ENCODE measurements at regions not wholly inside any gene's neighbourhood (a gene's known extent, or its start where the extent isn't known, plus 50 kb on each side); places are given as distances from the start of the nearest gene placed in this dataset.

DNA sequence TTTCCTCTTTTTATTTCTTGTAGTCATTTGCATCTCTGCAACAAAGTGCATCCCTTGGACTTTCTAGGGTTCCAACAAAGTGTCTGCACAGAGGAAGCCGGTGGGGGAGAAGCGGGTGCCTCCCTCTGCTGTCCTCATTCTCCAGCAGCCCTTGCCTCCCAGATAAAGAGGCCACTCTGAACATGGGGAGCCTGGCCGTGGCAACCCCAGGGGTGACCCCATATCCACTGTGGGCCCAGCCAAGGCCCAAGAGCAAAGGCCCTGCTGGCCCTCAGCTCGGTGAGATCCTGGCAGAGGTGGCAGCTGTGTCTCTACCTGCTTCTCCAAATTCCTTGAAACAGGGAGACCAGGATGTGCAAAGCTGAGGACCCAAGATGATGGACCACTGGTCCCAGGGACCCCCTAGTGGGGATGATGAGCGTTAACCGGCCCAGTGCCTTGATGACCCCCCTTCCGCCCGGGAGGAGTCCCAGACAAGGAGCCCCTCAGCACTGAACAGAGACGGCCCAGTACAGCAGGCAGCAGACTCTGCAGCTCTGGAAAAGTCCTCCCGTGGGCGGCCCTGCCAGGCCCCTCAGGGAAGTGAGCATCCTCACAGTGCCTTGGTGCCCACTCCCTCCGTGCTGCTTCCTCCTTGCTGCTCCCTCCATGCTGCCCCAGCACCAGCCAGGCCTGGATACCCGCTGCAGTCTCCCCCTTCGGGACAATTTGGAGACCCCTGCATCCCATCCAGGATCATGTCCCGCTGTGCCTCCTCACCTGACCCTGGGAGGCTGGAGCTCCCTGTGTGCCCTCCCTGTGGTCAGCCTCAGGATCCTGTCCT lies 62.5 kb downstream of the MRPL36 start:
- Histone ChIP-seq H3K4me3 (replicated peaks; ENCODE audit: low read depth, low read length) (no peak overlapping the region), H3K36me3 (ENCODE audit: control insufficient read depth, insufficient read depth, low read length) (no peaks in the 10 kb centered on the region), H3K27me3 (replicated peaks; ENCODE audit: control insufficient read depth, insufficient read depth, low read length) (no peaks in the 10 kb centered on the region; the same call in 1 of the 2 replicates)
- peak; percentile 8 for TF ChIP-seq CTCF (IDR thresholded peaks at IDR 0.05; ENCODE audit: insufficient read depth, low read length, poor library complexity, severe bottlenecking)
- DNase-seq (ENCODE audit: extremely low read depth, insufficient read length): no peak

- DNase-seq (ENCODE audit: extremely low read depth, insufficient read length): no peak
- Histone ChIP-seq H3K36me3 (ENCODE audit: control insufficient read depth, insufficient read depth, low read length) (no peaks in the 10 kb centered on the region), H3K27me3 (replicated peaks; ENCODE audit: control insufficient read depth, insufficient read depth, low read length) (no peaks in the 10 kb centered on the region; the same call in 1 of the 2 replicates), H3K4me3 (replicated peaks; ENCODE audit: low read depth, low read length) (no peak overlapping the region)
- TF ChIP-seq CTCF (IDR thresholded peaks at IDR 0.05; ENCODE audit: insufficient read depth, low read length, poor library complexity, severe bottlenecking): no peak
Measured at GRCh38 chr5:1736065-1736464, 63.6 kb downstream of the MRPL36 start.

- no peak for TF ChIP-seq CTCF (IDR thresholded peaks at IDR 0.05; ENCODE audit: insufficient read depth, low read length, poor library complexity, severe bottlenecking)
- DNase-seq (ENCODE audit: extremely low read depth, insufficient read length): no peak
- Histone ChIP-seq H3K27me3 (replicated peaks; ENCODE audit: control insufficient read depth, insufficient read depth, low read length) (no peaks in the 10 kb centered on the region; the same call in 1 of the 2 replicates), H3K36me3 (ENCODE audit: control insufficient read depth, insufficient read depth, low read length) (no peaks in the 10 kb centered on the region), H3K4me3 (replicated peaks; ENCODE audit: low read depth, low read length) (no peak overlapping the region)
Measured at GRCh38 chr5:1735320-1735970, 64.2 kb downstream of the MRPL36 start.

GRCh38 chr5:1734908-1735289 lies 64.7 kb downstream of the MRPL36 start:
- H3K27me3 ChIP-seq (replicated peaks; ENCODE audit: control insufficient read depth, insufficient read depth, low read length): no peaks in the 10 kb centered on the region; the same call in 1 of the 2 replicates
- no peak overlapping the region for H3K4me3 ChIP-seq (replicated peaks; ENCODE audit: low read depth, low read length)
- no peak for TF ChIP-seq CTCF (IDR thresholded peaks at IDR 0.05; ENCODE audit: insufficient read depth, low read length, poor library complexity, severe bottlenecking)
- DNase-seq (ENCODE audit: extremely low read depth, insufficient read length): no peak
- H3K36me3 ChIP-seq (ENCODE audit: control insufficient read depth, insufficient read depth, low read length): no peaks in the 10 kb centered on the region

GRCh38 chr5:1734271-1734907 lies 65.2 kb downstream of the MRPL36 start:
- Histone ChIP-seq H3K4me3 (replicated peaks; ENCODE audit: low read depth, low read length) (no peak overlapping the region), H3K27me3 (replicated peaks; ENCODE audit: control insufficient read depth, insufficient read depth, low read length) (no peaks in the 10 kb centered on the region; the same call in 1 of the 2 replicates), H3K36me3 (ENCODE audit: control insufficient read depth, insufficient read depth, low read length) (no peaks in the 10 kb centered on the region)
- TF ChIP-seq CTCF (IDR thresholded peaks at IDR 0.05; ENCODE audit: insufficient read depth, low read length, poor library complexity, severe bottlenecking): no peak
- no peak for DNase-seq (ENCODE audit: extremely low read depth, insufficient read length)
